ENCODE measurements at regions not wholly inside any gene's neighbourhood (a gene's known extent, or its start where the extent isn't known, plus 50 kb on each side); places are given as distances from the start of the nearest gene placed in this dataset.

DNA sequence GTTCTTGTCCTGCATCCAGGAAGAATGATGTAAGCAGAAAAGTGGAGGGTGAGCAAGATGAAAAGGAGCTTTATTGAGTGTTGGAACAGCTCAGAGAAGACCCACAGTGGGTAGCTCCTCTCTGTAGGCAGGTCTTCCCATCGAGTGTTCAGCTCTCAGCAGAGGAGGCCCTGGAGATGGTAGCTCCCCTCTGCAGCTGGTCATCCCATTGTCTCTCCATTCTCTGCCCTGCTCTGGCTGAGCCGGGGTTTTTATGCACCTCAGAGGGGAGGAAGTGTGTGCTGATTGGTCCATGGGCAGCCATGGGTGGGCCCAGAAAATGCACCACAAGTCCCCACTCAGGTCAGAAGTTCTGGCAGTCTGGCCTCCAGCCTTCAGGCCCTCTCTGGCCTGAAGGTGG, 713.7 kb downstream of the MATN1 start:
- no peaks in the 10 kb centered on the region for H3K36me3 ChIP-seq (ENCODE audit: control insufficient read depth, insufficient read depth, low read length)
- H3K27ac ChIP-seq (ENCODE audit: low read depth, low read length): no peak overlapping the region
- DNase-seq: no peak
- no peaks in the 10 kb centered on the region for H3K9me3 ChIP-seq (ENCODE audit: control insufficient read depth, low read length)
- H3K9me3 Mint-ChIP-seq: peaks cover 12% of the 10 kb centered on the region
- H3K27me3 ChIP-seq (ENCODE audit: control insufficient read depth, insufficient read depth, low read length, poor library complexity, severe bottlenecking): no peaks in the 10 kb centered on the region
- no peak overlapping the region for H3K9ac ChIP-seq (ENCODE audit: extremely low read depth, low read length, poor library complexity, severe bottlenecking)
- no peaks in the 10 kb centered on the region for H3K27me3 Mint-ChIP-seq (ENCODE audit: insufficient read depth)
- H3K4me1 ChIP-seq (ENCODE audit: control insufficient read depth, insufficient read depth, low read length): no peaks in the 10 kb centered on the region
- H3K36me3 Mint-ChIP-seq (ENCODE audit: low read depth): no peaks in the 10 kb centered on the region
- WGBS, 2 experiments (ENCODE audit: insufficient coverage in 1 of 2, insufficient read length in 1 of 2): 45 to 100% methylated on average over 1 to 2 of the region's 2 CpGs
- H3K4me1 Mint-ChIP-seq: peaks cover 21% of the 10 kb centered on the region
- H3K4me3 ChIP-seq (ENCODE audit: low read length): no peak overlapping the region
- TF ChIP-seq CTCF (conservative IDR thresholded peaks at IDR 0.05): no peak
- no peak overlapping the region for H3K27ac Mint-ChIP-seq
- H3K4me3 Mint-ChIP-seq: no peak overlapping the region

DNA sequence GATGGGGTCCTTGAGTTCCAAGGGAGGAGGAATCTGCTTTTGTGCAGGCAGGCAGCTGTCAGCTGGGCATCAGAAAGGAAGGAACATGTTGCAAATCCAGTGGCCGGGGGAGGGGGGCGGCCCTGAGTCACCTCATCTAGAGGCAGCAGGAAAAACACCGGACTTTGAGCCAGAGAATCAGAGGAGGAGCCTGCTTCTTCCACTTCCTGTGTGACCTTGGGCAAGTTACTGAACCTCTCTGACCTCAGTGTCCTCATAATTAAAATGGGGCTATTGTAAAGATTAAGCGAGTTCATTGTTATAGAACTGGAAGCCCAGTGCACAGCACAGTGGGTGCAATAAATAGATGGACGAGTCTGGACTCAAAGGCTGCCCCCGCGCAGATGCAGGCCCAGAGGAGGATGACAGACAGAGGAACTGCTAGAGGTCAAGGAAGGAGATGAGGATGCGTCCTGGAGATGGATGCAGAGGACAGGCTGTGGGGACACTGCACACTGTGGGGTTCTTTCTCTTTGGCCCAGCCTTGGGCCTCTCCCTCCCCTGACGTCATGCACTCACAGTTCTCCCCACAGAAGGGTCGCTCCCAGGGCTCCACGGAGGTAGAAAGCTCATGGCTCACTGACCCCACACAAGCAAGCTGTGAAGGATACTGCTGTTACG, 714.3 kb downstream of the MATN1 start:
- Mint-ChIP-seq H3K36me3 (ENCODE audit: low read depth) (no peaks in the 10 kb centered on the region), H3K4me3 (no peak overlapping the region), H3K27me3 (ENCODE audit: insufficient read depth) (no peaks in the 10 kb centered on the region), H3K9me3 (peaks cover 12% of the 10 kb centered on the region), H3K27ac (peak overlapping the region; percentile 42), H3K4me1 (peaks cover 21% of the 10 kb centered on the region)
- no peak overlapping the region for H3K4me3 ChIP-seq (ENCODE audit: low read length)
- no peak for DNase-seq
- TF ChIP-seq CTCF (conservative IDR thresholded peaks at IDR 0.05): no peak
- no peaks in the 10 kb centered on the region for H3K27me3 ChIP-seq (ENCODE audit: control insufficient read depth, insufficient read depth, low read length, poor library complexity, severe bottlenecking)
- H3K9ac ChIP-seq (ENCODE audit: extremely low read depth, low read length, poor library complexity, severe bottlenecking): no peak overlapping the region
- H3K4me1 ChIP-seq (ENCODE audit: control insufficient read depth, insufficient read depth, low read length): no peaks in the 10 kb centered on the region
- H3K27ac ChIP-seq (ENCODE audit: low read depth, low read length): no peak overlapping the region
- no peaks in the 10 kb centered on the region for H3K9me3 ChIP-seq (ENCODE audit: control insufficient read depth, low read length)
- H3K36me3 ChIP-seq (ENCODE audit: control insufficient read depth, insufficient read depth, low read length): no peaks in the 10 kb centered on the region
- 86 to 91% methylated on average over 7 to 12 of the region's 12 CpGs for WGBS, 2 experiments (ENCODE audit: insufficient coverage in 1 of 2, insufficient read length in 1 of 2)

DNA sequence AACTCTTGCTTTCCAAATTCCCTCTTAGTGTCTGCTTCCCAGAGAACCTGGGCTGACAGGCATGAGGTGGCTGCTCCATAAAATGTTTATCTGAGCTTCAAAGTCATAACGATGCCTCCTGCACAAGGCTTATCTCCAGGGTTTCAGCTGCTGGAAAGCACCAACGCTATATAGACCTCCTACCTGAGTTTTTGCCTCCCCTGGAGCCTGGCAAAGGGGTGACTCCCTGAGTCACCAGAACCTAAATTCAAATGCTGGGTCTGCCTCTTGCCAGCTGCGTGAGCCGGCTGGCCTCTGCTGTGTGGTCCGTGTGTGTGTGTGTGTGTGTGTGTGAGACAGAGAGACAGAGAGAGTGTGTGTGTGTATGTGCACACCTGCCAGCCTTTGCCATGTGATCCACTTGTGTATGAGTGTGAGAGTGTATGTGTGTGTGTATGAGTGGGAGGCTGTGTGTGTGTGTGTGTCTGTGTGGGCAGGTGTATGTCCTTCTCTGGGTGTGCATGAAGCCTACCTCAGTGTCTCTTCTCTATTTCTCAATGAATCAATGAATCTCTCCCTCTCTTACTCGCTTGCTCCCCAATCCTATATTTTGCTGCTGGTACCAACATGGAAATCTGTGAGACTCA, 714.9 kb downstream of the MATN1 start:
- Mint-ChIP-seq H3K36me3 (ENCODE audit: low read depth) (no peaks in the 10 kb centered on the region), H3K27ac (peak overlapping the region; percentile 42), H3K9me3 (peaks cover 12% of the 10 kb centered on the region), H3K27me3 (ENCODE audit: insufficient read depth) (no peaks in the 10 kb centered on the region), H3K4me3 (no peak overlapping the region), H3K4me1 (peaks cover 21% of the 10 kb centered on the region)
- WGBS, 2 experiments (ENCODE audit: insufficient coverage in 1 of 2, insufficient read length in 1 of 2): 80 to 90% methylated on average over 3 to 6 of the region's 6 CpGs
- Histone ChIP-seq H3K36me3 (ENCODE audit: control insufficient read depth, insufficient read depth, low read length) (no peaks in the 10 kb centered on the region), H3K27me3 (ENCODE audit: control insufficient read depth, insufficient read depth, low read length, poor library complexity, severe bottlenecking) (no peaks in the 10 kb centered on the region), H3K27ac (ENCODE audit: low read depth, low read length) (no peak overlapping the region), H3K4me3 (ENCODE audit: low read length) (no peak overlapping the region), H3K9me3 (ENCODE audit: control insufficient read depth, low read length) (no peaks in the 10 kb centered on the region), H3K9ac (ENCODE audit: extremely low read depth, low read length, poor library complexity, severe bottlenecking) (no peak overlapping the region), H3K4me1 (ENCODE audit: control insufficient read depth, insufficient read depth, low read length) (no peaks in the 10 kb centered on the region)
- no peak for TF ChIP-seq CTCF (conservative IDR thresholded peaks at IDR 0.05)
- DNase-seq: no peak

Measured in endodermal cell (in vitro differentiated cells).